SKM-1 (cell line): ENCODE measurements at regions not wholly inside any gene's neighbourhood (a gene's known extent, or its start where the extent isn't known, plus 50 kb on each side); places are given as distances from the start of the nearest gene placed in this dataset.

Experiments
- DNase-seq: peaks from one replicate; lab custom pipeline; 2025; ENCODE audit not compliant: unreplicated experiment; lab: John Stamatoyannopoulos, UW

GRCh38 chr3:25273582-25274171 is 154.4 kb upstream of the RARB start:
- no peak for DNase-seq

GRCh38 chr3:25277503-25277902 is 150.6 kb upstream of the RARB start:
- no peak for DNase-seq

- DNase-seq: no peak
Observed at GRCh38 chr3:25281041-25281731, 146.9 kb upstream of the RARB start.

DNA sequence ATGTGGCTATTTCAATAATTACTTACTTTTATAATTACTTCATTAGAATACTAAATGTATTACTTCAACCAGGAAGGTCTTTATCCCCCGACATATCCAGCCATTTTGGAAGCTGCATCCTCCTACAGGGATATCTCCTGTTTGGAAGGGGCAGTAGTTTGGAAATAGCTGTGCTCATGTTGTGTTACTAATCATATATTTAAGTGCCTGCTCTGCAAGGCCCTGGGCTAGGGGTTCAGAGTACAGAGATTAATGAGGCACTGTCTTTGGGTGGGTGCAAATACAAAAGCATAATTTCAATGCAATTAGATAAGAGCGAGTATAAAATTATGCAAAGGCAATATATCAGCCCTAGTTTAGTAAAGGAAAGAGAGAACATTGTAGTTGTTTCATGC is 146.3 kb upstream of the RARB start:
- no peak for DNase-seq

DNA sequence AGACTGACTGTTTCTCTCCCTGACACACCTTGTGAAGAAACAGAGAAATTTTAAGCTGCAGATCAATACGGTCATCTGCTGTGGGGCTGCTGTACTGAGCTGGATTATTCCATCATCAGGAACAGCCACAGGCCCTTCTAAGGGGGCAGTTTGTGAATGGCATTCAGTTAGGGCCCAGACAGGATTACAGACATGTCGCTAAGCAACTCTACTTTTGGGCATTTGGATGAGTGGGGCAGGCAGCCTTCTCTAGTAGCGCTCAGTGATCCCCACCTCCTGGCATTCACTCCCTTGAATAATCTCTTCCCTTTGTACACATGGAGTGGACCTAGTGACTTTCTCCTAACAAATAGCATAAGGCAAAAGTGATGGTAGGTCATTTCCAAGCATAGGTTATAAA is 144.4 kb upstream of the RARB start:
- DNase-seq: no peak

GRCh38 chr3:25284249-25284648 is 143.8 kb upstream of the RARB start:
- no peak for DNase-seq

GRCh38 chr3:25287291-25287884 is 140.7 kb upstream of the RARB start:
- DNase-seq: no peak

- DNase-seq: no peak
Observed at GRCh38 chr3:25288413-25288812, 139.7 kb upstream of the RARB start.

GRCh38 chr3:25289156-25289555 is 138.9 kb upstream of the RARB start:
- no peak for DNase-seq

- DNase-seq: no peak
Observed at GRCh38 chr3:25289663-25290062, 138.4 kb upstream of the RARB start.

DNA sequence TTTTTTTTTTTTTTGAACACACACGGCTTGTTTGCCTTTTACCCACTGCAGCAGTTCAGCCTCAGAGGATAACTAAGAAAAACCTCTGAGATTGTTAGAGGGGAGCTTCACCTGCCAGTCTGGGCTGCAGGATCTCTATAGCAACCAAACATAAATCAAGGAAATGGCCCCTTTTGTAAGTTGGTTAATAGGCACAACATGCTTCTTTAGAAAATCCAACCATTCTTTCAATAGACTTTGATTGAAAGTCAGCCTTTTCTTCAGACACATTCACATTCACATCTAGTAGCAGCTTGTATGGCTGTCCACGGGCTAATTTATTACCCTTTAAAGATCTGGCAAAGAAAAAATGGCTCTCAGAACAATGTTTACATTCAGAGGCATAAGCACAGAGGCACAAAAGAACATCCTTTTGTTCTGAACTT is 136.6 kb upstream of the RARB start:
- DNase-seq: no peak

DNA sequence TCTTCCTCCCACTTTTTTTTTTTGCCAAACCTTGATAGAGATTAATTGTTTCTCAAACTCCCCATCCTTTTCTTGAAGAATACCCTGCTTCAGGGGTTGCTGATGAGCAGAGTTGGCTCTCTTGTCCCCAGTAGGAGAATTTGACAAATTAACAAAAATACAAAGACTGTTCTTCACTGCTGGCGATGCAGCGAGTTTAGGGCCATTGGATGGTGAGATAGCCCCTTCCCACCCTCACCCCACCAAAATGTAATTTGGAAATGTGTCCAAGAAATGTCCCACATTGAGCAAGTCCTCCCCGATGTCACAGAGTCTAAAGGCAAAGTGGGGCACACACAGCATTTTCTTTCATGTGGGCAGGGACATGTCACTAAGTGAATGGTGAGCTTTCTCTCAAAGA is 136.0 kb upstream of the RARB start:
- DNase-seq: no peak

DNA sequence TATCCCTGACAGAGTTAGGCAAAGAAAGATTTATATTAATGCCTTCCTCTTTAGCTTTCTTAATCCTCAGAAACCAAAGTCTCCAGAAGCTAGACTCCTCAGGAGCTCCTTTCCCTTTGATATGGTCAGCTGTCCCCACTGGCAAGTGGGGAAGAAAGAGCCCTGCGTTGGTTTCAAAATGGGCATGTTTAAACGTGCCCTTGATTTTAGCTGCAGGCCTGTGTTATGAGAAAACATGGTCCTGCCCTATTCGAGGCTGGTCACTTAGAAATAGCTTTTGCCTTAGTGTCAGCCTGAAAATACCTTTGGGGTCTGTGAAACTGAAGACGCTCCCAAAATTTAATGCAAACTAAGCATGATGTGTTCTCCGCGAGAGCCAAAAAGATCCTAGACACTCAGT is 135.5 kb upstream of the RARB start:
- no peak for DNase-seq

DNA sequence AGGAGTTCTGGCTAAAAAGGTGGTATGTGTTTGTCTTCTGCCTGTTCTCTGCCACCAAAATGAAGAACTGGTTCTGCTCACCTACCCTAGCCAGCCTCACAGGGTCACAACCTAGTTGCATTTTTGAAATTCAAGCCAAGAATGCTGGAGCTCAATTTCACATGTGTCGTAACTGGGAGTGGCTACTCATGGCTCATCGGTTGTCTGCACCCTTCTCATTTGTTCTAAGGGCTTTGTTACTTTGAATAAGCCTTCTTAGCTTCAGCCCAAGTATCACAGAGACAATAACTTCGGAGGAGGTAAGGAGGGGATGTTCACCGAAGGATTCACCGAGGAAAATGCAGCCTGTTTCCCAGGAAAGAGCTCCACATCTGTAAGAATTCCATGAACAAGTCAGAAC is 134.3 kb upstream of the RARB start:
- DNase-seq: no peak

DNA sequence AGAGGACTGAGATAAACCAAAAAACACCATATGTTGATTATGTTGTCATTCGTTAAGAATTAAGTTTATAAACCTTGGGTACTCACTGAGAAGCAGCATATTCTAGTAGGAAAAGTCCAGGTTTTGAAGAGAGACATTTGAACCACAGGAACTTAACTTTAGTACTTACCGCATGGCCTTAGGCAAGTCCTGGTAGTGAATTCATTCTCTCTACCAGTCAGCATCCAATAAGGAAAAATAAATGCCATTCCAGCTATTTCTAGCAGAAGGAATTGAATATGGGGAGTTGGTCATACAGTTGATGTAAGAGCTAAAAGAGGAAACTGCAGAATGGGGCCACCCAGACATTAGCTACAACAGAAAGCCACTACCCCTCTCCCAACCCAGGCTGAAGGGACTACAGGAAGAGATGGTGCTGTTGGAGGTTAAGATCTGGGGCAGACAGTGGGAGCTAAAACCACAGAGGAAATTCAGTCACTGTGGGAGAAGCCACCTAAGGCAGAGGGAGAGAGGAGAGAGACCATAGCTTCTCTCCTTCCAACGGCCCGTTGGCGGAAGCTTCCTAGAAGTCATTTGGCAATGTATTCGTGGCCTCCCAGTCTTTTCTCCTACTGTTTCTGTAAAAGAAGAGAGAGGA is 133.8 kb upstream of the RARB start:
- DNase-seq: peak; percentile 37

- DNase-seq: no peak
Observed at GRCh38 chr3:25297667-25298585, 130.1 kb upstream of the RARB start.

DNA sequence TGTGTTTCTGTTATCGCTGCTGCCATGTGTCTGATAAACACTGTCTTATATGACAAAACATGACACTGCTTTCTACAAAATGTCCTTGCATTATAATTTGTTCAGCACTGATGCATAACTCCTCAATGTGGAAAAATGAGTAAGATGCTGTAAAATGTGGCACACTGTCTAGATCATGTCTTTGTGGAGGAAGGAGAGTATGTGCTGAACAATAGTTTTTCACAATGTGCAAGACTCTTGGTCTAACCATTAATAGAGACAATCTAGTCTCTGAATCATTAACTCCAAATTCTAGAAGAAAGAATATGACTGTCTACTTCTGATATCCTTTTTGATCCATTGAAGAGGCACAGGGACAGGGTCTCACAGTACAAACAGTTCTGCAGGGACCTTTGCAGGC is 127.9 kb upstream of the RARB start:
- no peak for DNase-seq

DNA sequence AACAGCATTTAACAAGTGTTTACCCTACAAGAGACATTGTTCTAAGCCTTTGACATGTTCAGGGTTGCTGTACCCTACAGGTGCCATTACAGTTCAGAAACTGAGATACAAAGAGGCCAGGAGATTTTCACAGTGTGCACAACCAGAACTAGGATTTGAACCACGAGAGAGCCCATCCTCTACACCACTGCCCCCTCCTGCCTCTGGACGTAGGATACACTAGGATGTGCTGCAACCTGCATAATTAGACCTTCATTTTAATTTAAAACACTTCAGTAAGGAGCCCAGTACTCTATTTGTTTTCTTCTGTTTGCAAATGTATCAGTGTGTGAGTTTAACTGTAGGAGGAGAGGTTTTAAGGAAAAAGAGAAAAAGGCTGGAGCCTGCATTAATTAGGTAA is 123.1 kb upstream of the RARB start:
- DNase-seq: no peak

DNA sequence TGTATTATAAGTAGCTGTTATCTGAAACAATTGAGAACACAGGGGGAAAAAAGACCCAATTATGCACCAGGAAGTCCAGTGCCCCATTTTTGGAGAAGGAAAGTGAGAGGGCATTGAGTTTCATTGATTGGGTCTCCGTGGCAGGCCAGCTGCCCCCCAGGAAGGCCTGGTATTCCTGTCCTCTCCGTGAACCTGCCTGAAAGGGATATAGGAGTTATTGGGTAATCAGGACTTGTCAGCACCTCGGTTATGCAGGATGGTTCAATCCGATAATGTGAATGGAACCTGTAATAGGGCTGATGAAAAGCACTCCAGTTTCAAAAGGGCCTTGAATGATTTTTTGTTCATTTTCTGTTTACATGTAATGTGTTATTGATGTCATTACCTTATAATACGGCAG is 122.0 kb upstream of the RARB start:
- DNase-seq: no peak

DNA sequence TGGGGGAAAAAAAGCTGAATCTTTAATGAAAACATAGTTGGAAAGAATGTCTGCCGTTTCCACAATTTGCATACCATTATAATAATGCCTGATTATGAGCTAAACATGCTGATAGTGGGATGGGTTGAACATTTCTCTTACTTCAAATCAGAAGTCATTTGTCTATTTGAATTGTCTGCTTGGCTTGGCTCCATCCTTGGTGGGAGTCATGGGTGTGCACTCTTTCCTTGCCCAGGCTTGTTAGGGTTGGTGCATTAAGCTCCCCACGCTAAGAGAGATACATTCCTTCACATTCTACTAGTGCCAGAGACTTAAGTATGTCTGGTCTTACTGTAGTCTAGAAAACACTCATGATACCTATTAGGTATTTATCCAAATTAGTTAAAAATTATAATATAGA is 121.4 kb upstream of the RARB start:
- no peak for DNase-seq

DNA sequence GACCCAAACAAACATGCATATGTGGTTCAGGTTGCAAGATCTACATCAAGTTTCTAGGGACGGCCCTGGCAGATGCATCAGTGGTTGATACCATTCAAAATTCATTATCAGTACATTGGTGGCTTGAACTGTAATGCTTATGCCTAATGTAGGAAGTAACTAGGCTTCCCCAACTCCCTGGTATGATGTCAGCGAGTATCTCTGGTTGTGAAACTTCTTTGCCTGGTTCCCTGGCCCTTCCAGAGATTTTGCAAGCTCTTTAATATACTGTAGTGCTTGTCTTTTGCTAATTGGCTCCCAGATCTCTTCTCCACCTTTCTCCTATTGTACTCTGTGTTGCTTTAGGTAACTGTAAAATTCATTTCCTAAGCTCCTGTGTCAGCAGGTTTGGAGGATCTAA is 114.8 kb upstream of the RARB start:
- no peak for DNase-seq
